RCC 7860 (cell line): ENCODE measurements at regions not wholly inside any gene's neighbourhood (a gene's known extent, or its start where the extent isn't known, plus 50 kb on each side); places are given as distances from the start of the nearest gene placed in this dataset.

Experiments used
- DNase-seq: peaks from one replicate; pipeline ENCODE4 v3.0.0-alpha.2; 2015; ENCODE audit warnings: low spot score
- FAIRE-seq: peaks from 2 replicates; lab custom pipeline; 2012; peaks lifted over from hg19 to GRCh38; lab: Jason Lieb, UNC

DNA sequence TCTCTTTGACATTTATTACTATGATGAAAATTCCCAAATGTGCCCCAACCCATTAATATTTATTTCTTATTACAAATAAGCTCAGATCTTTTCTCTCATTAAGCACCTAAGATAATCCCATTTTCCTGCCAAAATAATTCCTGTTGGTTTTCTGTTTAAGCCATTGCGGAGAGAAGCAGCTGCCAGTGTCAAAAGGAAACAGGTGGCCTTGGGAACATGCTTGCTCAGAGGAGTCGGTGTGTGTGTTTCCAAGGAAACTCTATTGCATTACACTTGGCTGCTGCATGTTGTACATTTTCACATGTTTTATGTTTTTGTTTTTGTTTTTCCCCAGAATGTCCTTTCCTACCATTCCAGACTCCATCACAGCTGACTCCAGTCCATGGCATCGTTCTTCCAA, 56.4 kb downstream of the CD24 start:
- no peak for FAIRE-seq
- DNase-seq, result no peak

DNA sequence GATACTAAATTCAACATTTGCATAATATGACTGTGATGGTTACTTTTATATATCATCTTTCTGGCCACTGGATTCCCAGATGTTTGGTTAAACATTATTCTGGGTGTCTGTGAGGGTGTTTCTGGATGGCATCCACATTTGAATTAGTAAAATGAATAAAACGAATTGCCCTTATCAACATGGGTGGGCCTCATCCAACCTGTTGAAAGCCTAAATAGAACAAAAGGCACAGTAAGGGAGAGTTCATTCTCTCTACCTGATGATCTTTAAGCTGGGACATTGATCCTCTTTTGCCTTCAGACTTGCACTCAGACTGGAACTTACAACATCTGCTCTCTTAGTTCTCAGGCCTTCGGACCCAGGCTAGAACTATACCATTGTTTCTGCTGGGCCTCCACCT, 57.6 kb downstream of the CD24 start:
- DNase-seq (no peak), FAIRE-seq (no peak)

GRCh38 chr6:106913676-106914280, 60.8 kb downstream of the CD24 start:
- FAIRE-seq (no peak), DNase-seq (no peak)

- FAIRE-seq, result no peak
- DNase-seq, result no peak
Measured at GRCh38 chr6:106913111-106913510, 61.4 kb downstream of the CD24 start.

- DNase-seq (no peak), FAIRE-seq (no peak)
Measured at GRCh38 chr6:106912091-106912490, 62.4 kb downstream of the CD24 start.

GRCh38 chr6:106910999-106911949, 63.3 kb downstream of the CD24 start:
- no peak for FAIRE-seq
- DNase-seq, result no peak

GRCh38 chr6:106908386-106908840, 66.1 kb downstream of the CD24 start:
- DNase-seq (no peak), FAIRE-seq (no peak)

GRCh38 chr6:106907754-106908153, 66.8 kb downstream of the CD24 start:
- DNase-seq, result no peak
- no peak for FAIRE-seq

- FAIRE-seq (no peak), DNase-seq (no peak)
Measured at GRCh38 chr6:106906232-106906631, 68.3 kb downstream of the CD24 start.

GRCh38 chr6:106903299-106903698, 71.2 kb downstream of the CD24 start:
- DNase-seq, result no peak
- FAIRE-seq, result no peak

DNA sequence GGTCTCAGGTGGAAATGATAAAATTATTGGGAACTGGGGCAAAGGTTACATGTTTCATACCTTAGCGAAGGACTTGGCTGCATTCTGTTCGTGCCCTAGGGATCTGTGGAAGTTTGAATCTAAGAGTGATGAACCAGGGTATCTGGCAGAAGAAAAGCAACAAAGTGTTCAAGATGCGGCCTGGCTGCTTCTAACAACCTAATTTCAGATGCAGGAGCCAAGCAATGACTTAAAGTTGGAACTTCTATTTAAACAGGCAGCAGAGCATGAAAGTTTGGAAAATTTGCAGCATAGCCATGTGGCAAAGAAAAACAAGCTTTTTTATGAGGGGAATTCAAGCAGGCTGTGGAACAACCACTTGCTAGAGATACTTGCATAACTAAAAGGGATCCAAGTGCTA, 73.5 kb downstream of the CD24 start:
- FAIRE-seq (no peak), DNase-seq (no peak)

- DNase-seq, result no peak
- no peak for FAIRE-seq
Measured at GRCh38 chr6:106899697-106900096, 74.8 kb downstream of the CD24 start.

- DNase-seq (no peak), FAIRE-seq (no peak)
Measured at GRCh38 chr6:106897580-106897979, 76.9 kb downstream of the CD24 start.

DNA sequence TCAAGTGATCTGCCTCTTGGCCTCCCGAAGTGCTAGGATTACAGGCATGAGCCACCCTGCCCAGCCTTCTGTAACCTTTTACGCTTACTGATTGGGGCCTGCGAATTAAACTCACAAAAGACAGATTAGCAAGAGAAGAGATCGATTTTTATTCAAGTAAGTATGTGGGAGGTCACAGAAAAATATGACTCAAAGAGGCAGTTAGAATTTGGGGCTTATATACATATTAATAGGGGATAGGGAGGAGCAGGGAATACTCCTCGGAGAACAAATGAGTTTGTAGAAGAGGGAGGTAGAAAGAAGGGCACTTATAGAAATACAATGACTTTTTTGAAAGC, 78.9 kb downstream of the CD24 start:
- DNase-seq (no peak), FAIRE-seq (no peak)

DNA sequence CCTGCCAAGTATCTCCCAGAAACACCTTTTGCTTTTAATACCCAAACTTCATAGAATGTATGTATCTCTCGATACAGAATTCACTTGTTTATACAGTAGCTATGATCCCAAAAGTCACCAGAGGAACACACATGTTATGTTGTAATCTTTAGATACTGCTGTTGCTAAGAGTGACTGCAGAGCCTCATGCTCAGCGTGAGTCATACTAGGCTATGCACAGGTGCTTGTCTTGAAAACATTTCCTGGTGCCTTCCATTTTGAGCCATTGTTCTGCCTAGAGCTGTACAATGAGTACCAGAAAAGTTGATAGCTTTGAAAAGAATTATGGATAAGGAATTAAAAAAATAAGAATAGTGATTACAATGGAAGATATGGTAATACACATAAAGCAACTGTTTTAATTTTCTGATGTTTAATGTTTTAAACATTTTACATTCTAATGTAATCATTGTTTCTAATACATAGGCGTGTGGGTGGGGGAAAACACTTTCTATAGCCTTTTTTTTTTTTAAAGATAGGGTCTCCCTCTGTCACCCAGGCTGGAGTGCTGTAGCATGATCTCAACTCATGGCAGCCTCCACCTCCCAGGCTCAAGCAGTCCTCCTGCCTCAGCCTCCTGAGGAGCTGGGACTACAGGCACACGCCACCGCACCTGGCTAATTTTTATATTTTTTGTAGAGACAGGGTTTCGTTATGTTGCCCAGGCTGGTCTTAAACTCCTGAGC, 79.4 kb downstream of the CD24 start:
- DNase-seq, result peak; percentile 55
- FAIRE-seq, result no peak

DNA sequence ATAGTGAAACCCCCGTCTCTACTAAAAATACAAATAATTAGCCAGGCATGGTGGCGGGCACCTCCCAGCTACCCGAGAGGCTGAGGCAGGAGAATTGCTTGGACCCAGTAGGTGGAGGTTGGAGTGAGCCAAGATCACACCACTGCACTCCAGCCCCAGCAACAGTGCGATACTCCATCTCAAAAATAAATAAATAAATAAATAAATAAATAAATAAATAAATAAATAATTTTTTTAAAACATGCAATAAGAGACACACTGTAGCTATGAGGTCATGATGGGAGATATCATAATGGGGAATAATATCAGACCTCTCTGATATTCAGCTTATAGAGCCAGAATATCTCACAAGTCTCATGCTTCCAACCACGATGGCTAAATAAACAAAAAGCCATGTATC, 82.3 kb downstream of the CD24 start:
- FAIRE-seq (no peak), DNase-seq (no peak)

GRCh38 chr6:106890447-106890846, 84.1 kb downstream of the CD24 start:
- FAIRE-seq (no peak), DNase-seq (no peak)

- FAIRE-seq, result no peak
- DNase-seq, result no peak
Measured at GRCh38 chr6:106889692-106890091, 84.8 kb downstream of the CD24 start.

- FAIRE-seq (no peak), DNase-seq (no peak)
Measured at GRCh38 chr6:106886922-106887797, 87.4 kb downstream of the CD24 start.

DNA sequence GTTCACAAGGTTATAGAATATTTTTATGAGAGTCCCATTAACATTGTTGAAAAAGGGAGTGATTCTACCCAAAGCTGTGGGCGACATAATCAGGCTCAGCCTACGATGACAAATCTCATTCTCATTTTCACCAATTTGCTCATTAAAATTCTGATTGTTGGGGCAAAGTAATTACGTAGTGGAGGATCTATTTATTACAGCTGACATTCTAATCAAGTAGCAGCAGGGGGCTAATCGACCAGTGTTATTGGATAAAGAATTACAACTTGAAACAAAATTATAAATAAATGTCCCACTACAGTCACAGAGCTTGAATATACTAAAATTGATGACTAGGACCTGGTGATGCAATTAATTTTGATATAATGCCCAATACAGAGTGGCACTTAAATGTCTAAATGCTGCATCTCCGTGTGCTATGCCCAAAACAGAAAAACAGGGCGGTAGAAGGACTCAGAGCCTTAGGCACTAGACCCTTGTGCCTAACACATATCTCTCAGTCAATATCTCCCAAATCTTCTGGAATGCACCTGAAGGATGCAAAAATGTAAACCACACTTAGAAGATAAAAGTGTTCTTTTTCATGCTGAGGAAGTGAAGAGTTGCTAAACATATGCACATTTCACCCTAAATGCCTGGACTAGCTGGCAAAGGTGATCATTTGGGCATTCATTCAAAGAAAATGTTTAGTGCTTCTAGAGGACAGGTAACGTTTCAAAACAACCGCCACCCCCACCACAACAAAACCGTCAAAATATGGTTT, 88.3 kb downstream of the CD24 start:
- no peak for DNase-seq
- no peak for FAIRE-seq
